ENCODE measurements at regions not wholly inside any gene's neighbourhood (a gene's known extent, or its start where the extent isn't known, plus 50 kb on each side); places are given as distances from the start of the nearest gene placed in this dataset.

DNA sequence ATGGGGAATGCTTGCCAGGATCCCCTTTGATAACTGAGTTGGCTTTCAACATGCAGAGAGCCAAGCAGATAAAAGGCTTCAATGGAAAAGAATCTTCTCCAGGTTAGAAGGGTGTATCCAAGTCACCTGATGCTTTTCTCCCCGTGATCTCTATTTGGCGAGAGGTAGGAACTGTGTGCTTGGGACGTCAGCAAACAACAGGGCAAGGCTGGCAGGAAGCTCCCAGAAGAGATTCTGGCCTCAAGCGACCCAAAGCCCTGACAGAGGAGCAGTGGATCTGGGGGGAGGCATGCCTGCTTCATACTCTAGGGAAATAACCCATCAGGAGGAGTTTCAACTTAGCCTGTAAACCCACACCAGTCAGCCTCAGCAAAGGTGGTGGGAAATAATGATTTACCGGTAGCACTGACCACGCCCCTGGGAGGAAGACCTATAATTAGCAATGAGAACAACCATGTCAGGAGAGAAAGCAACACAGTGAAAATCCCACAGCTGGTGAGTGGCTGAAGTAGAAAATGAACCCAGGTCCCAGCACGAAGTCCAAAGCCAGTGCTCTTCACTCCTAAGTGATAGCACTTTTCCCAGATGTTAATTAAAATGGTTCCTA, 76.3 kb upstream of the SEC11C start:
- CTCF ChIA-PET, result interaction anchor here (0.7 kb wide), 1 partner anchor 77 kb away, joined by 3 read pairs; no protein-coding TSS in a partner anchor

DNA sequence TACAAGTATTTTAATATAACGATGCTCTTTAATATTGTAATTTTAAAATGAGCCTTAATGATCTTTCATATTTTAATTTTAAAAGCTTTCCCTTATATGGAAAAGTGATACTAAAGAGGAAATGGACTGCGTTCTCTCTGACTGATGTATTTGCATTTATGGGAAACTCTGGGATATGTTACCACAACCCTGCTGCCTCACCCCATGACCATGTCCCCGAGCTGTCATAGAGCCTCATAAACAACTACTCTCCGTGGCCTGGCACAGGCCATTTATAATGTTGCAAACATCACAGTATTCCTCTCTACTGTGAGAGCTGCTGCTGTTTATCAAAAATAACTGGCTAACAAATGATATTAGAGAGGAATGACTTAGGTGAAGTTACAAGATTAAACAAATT, 75.8 kb upstream of the SEC11C start:
- no peak for TF ChIP-seq CTCF (IDR thresholded peaks at IDR 0.05)
- intact Hi-C loops (cut with micrococcal nuclease), result no loop called here
- ChIA-PET CTCF (no interaction called here), POLR2A (no interaction called here)
- H3K9me3 Mint-ChIP-seq, result no peaks in the 10 kb centered on the region
- H3K4me3 Mint-ChIP-seq, result no peak overlapping the region
- no peaks in the 10 kb centered on the region for H3K36me3 Mint-ChIP-seq (ENCODE audit: low read depth)
- DNase-seq (no peak), ATAC-seq (ENCODE audit: low read depth) (no peak)
- H3K27me3 Mint-ChIP-seq, result no peaks in the 10 kb centered on the region
- H3K27ac Mint-ChIP-seq, result no peak overlapping the region
- peaks cover 16% of the 10 kb centered on the region for H3K4me1 Mint-ChIP-seq

More for the DNA sequence above, 76.3 kb upstream of the SEC11C start:
- no peak overlapping the region for H3K27ac Mint-ChIP-seq
- no peak for DNase-seq
- H3K4me3 Mint-ChIP-seq, result no peak overlapping the region
- no peaks in the 10 kb centered on the region for H3K27me3 Mint-ChIP-seq
- H3K9me3 Mint-ChIP-seq, result no peaks in the 10 kb centered on the region
- intact Hi-C loops (cut with micrococcal nuclease), result no loop called here
- no peak for TF ChIP-seq CTCF (IDR thresholded peaks at IDR 0.05)
- no peaks in the 10 kb centered on the region for H3K36me3 Mint-ChIP-seq (ENCODE audit: low read depth)
- peaks cover 16% of the 10 kb centered on the region for H3K4me1 Mint-ChIP-seq
- POLR2A ChIA-PET, result no interaction called here
- ATAC-seq (ENCODE audit: low read depth), result no peak

- intact Hi-C loops (cut with micrococcal nuclease), result no loop called here
- ChIA-PET POLR2A (no interaction called here), CTCF (interaction anchor here (0.7 kb wide), 1 partner anchor 9 kb away, joined by 3 read pairs; no protein-coding TSS in a partner anchor)
- Mint-ChIP-seq H3K27ac (no peak overlapping the region), H3K4me1 (peaks cover 22% of the 10 kb centered on the region), H3K4me3 (no peak overlapping the region), H3K27me3 (no peaks in the 10 kb centered on the region), H3K9me3 (no peaks in the 10 kb centered on the region), H3K36me3 (ENCODE audit: low read depth) (no peaks in the 10 kb centered on the region)
- TF ChIP-seq CTCF (IDR thresholded peaks at IDR 0.05), result no peak
- DNase-seq (no peak), ATAC-seq (ENCODE audit: low read depth) (no peak)
These were observed 74.0 kb upstream of the SEC11C start for GRCh38 chr18:59065684-59066083.

- no peak overlapping the region for H3K4me3 Mint-ChIP-seq
- peaks cover 25% of the 10 kb centered on the region for H3K4me1 Mint-ChIP-seq
- ChIA-PET CTCF (interaction anchor here (7.4 kb wide), 1 partner anchor 287 kb away, joined by 125 read pairs; no protein-coding TSS in a partner anchor), POLR2A (interaction anchor here (0.5 kb wide), 1 partner anchor 95 kb away, joined by 3 read pairs; no protein-coding TSS in a partner anchor)
- no peak for ATAC-seq (ENCODE audit: low read depth)
- no peaks in the 10 kb centered on the region for H3K27me3 Mint-ChIP-seq
- DNase-seq, result no peak
- intact Hi-C loops (cut with micrococcal nuclease), result no loop called here
- no peak overlapping the region for H3K27ac Mint-ChIP-seq
- no peak for TF ChIP-seq CTCF (IDR thresholded peaks at IDR 0.05)
- H3K9me3 Mint-ChIP-seq, result no peaks in the 10 kb centered on the region
- H3K36me3 Mint-ChIP-seq (ENCODE audit: low read depth), result no peaks in the 10 kb centered on the region
These were observed 71.8 kb upstream of the SEC11C start for GRCh38 chr18:59067873-59068272.

- no peak for ATAC-seq (ENCODE audit: low read depth)
- Mint-ChIP-seq H3K9me3 (no peaks in the 10 kb centered on the region), H3K36me3 (ENCODE audit: low read depth) (no peaks in the 10 kb centered on the region), H3K4me3 (no peak overlapping the region), H3K27me3 (no peaks in the 10 kb centered on the region), H3K27ac (no peak overlapping the region), H3K4me1 (peaks cover 25% of the 10 kb centered on the region)
- intact Hi-C loops (cut with micrococcal nuclease), result no loop called here
- TF ChIP-seq CTCF (IDR thresholded peaks at IDR 0.05), result no peak
- ChIA-PET POLR2A (no interaction called here), CTCF (interaction anchor here (0.8 to 7.4 kb wide), 5 partner anchors 9 to 538 kb away, joined by 3 to 125 read pairs (median 24); no protein-coding TSS in a partner anchor)
- DNase-seq, result no peak
These were observed 71.2 kb upstream of the SEC11C start for GRCh38 chr18:59068276-59069071.
